NCI-H2029 (cell line): ENCODE measurements at regions not wholly inside any gene's neighbourhood (a gene's known extent, or its start where the extent isn't known, plus 50 kb on each side); places are given as distances from the start of the nearest gene placed in this dataset.
"Not testable (repeated sequence)": the region's sequence is repeated elsewhere in the genome, so short reads cannot be mapped to it uniquely, and the experiment has no call there.

Source experiments
- DNase-seq: peaks from one replicate; lab custom pipeline; 2025; lab: John Stamatoyannopoulos, UW

DNA sequence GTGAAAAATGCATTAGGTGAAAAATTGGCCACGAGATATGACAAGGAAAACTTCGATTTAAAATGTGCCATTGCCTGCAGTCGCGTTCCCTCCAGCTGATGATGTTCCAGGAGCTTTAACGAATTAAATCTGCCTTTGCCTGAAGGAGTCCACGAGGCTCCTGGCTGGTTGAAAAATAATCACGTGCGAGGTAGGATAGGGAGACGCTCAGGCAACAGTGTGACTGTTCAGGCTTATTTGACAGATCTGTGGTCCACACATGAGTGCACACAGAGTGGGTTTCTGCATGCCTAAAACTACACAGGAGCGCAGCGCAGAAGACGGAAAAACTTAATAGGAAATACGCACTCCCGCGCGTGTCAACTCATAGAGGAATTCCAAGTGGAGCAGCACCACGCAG, 204.0 kb upstream of the PITRM1 start:
- DNase-seq = no peak

DNA sequence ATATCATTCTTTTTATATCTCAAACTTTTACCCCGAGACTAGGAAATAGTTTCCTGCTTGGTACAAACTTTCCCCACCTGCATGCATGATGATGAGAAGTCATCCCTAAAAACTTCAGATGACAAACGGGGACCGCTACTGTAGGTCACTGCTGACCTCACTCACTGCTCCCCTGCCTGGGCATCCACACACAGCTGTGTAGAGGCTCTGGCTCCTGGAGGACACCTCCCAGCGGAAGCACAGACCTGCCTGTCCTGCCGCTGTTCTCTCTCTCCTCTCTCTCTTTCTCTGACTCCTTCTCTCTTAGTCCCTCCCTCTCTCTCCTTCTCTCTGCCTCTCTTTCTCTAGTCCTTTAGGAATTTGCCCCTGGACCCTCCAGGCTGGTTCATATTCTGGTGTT, 202.9 kb upstream of the PITRM1 start:
- DNase-seq = no peak

DNA sequence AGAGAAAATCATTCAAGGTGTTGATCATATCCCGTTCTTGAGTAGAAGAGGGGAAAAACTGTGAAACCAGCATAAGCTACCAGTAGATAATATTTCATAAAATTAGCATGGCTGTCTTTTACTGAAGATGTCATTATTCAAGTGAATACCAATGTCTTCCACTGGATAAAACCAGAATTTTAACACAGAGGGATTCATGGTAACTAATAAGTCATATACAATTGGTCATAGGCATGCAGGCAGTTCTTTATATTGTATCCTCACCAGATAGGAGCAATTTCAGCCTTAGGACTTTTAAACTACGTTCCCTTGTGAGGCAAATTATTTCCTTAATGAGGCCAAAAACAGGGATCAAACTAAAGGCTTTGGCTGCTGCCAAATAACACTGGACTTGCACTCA, 202.3 kb upstream of the PITRM1 start:
- DNase-seq = no peak

DNA sequence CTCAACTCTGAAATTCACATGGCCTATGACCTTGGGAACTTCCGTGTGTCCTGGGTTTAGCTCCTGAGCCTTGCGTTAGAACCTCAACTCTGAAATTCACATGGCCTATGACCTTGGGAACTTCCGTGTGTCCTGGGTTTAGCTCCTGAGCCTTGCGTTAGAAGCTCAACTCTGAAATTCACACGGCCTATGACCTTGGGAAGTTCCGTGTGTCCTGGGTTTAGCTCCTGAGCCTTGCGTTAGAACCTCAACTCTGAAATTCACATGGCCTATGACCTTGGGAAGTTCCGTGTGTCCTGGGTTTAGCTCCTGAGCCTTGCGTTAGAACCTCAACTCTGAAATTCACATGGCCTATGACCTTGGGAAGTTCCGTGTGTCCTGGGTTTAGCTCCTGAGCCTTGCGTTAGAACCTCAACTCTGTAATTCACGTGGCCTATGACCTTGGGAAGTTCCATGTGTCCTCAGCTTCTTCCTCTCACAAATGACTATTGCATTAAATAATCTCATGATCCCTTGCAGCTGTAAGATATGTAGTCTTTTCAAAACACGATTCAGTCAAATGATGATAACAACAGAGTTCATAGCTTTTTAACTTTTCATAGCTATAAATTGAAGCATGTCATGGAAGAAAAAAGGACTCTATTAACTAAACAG, 200.9 kb upstream of the PITRM1 start:
- not testable (repeated sequence) for DNase-seq

DNA sequence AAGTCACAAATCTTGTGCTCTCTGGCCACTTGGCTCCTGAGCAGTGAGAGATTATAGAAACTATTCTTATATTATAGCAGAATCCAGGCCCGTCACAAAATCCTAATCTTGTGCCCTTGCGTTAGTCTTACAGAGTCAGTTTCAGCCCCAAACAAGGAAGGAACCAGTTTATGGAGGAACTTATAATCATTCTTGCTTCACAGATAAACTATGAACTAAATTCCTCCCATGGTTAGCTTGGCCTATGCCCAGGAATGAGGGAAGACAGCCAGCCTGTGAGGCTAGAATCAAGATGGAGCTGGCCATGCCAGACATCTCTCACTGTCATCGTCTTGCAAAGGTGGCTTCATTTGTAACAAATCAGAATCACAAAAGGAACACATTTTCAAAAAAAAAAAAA, 199.7 kb upstream of the PITRM1 start:
- DNase-seq = no peak

GRCh38 chr10:3371624-3372023, 199.0 kb upstream of the PITRM1 start:
- not testable (repeated sequence) for DNase-seq

GRCh38 chr10:3366735-3367405, 194.3 kb upstream of the PITRM1 start:
- DNase-seq = no peak

DNA sequence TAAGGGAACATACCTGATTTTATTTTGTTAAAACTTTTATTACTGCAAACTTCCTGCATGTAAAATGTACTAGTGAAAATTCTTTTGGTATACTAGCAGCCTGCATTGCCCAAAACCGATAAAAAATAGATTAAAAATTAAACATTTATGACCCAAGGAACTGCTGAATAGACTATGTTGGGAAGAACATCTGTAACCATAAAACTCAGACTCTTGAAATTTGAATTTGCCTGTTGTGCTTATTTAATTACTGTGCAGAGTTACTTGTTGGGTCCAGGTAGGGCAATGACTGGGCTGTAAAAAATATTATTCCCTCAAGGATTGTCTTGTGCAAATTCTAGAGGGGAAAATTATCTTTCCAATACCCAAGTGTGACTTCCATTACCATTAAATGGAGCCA, 193.5 kb upstream of the PITRM1 start:
- DNase-seq = no peak

DNA sequence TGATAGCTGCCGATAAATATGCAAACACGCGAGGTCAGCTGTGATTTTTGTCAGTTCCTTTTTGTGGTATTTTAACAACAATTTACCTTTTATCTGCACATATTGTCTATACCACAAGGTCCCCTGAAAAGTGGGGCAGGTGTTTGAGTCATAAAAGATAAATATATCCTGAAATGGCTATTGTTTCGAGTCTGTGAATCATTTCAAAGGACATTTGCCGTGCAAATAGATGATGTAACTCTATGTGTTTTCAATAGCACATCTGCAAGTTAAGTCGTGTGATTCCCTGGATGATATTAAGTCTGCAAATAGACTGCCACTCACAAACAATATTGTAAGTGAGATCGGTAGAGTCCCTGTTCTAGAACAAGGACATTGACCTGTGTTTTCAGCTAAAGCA, 193.0 kb upstream of the PITRM1 start:
- DNase-seq = peak; percentile 80

- DNase-seq = peak; percentile 5
Measured at GRCh38 chr10:3364768-3365480, 192.3 kb upstream of the PITRM1 start.

DNA sequence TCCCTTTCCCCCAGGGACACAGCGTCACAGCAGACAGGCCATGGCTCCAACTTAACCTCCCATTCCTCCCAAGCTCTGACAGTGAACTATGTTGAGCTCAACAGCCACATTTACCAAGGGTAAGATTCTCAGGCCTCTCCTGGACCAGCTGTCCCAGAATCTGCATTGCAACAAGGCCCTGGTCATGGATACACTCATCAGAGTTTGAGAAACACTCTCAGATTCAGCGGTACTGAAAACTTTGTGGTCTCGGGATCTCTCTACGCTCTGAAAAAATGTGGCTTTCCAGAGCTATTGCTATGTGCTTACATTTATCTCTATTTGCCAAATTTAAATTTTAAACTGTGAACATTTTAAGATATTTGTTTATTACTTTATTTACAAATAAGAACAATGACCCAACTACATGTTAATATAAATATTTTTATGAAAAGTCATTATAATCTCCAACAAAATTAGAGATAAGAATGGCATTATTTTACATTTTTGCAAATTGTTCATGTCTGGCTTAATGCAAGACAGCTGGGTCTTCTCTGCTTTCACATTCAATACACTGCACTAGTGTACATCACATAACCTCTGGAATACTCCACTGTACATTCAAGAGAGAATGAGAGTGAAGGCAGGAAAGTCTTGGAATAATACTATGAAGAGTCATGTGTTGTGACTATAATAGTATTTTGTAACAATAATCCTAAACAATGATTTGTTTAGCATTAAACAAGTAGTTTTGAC, 190.9 kb upstream of the PITRM1 start:
- DNase-seq = no peak

DNA sequence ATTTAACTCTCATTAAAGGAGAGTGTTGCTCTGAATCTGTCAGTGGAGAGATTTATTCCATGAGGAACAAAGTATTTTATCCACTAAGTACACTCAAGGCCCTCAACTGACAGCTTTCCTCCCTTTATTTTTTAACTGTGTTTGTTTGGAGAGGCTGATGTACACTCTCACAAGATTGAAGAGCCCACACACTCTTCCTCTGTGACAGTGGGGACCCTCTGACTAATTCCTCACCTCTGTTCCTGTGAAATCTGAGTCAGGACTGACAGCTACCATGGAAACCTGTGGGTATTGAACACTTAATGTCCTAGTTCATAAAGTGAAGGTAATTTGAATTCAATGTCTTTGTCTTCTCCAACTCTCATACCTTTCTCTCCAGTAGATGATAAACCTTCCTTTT, 189.8 kb upstream of the PITRM1 start:
- no peak for DNase-seq

- DNase-seq = no peak
Measured at GRCh38 chr10:3361640-3362039, 189.1 kb upstream of the PITRM1 start.

DNA sequence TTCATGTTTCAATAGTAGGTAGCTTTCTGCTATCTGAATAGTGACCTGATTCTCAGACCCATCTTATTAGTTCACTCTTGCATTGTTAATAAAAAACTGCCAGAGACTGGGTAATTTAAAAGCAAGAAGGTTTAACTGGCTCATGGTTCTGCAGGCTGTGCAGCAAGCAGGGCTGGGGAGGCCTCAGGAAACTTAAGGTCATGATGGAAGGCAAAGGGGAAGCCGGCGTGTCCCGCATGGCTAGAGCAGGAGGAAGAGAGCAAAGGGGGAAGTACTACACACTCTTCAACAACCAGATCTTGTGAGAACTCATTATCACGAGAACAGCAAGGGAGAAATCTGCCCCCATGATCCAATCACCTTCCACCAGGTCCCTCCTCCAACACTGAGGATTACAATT, 185.2 kb upstream of the PITRM1 start:
- DNase-seq = no peak

GRCh38 chr10:3355536-3355935, 183.0 kb upstream of the PITRM1 start:
- DNase-seq = no peak

DNA sequence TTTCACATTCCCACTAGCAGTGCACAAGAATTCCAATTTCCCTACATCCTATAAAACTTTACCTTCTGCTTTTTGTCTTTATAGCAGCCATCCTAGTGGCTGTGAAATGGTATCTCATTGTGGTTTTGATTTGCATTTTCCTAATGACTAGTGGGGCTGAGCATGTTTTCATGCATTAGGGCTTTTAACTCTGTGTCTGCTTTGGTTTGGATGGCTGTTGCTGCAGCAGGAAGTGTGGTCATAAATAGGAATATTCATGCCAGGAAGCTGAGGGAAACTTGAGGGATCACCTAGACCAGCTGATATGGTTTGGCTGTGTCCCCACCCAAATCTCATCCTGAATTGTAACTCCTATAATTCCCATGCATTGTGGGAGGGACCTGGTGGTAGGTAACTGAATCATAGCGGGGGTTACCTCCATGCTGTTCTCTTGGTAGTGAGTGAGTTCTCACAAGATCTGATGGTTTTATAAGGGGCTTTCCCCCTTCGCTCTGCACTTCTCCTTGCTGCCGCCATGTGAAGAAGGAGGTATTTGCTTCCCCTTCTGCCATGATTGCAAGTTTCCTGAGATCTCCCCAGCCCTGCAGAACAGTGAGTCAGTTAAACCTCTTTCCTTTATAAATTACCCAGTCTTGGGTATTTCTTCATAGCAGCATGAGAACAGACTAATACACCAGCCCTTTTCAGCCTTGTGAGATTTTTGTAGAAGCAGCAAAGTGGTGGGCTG, 181.8 kb upstream of the PITRM1 start:
- no peak for DNase-seq

DNA sequence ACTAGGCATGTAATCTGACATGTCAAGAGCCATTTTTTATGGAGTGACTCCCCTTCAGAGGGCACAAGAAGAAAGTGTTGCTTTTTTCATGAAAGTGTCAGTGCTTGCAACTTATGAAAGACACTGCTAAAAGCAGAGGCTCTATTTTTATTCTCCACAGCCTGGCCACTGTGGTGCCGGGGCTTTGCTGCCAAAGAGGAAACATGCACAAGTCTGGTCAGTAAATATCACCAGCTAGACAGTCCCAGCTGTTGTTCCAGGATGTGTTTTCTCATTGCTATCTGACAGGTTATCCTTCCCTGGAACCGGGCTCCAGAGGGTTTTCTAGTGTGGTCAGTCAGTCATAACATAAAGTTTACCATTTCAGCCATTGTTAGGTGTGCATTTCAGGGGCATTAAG, 180.7 kb upstream of the PITRM1 start:
- no peak for DNase-seq

GRCh38 chr10:3350617-3351258, 178.2 kb upstream of the PITRM1 start:
- no peak for DNase-seq

DNA sequence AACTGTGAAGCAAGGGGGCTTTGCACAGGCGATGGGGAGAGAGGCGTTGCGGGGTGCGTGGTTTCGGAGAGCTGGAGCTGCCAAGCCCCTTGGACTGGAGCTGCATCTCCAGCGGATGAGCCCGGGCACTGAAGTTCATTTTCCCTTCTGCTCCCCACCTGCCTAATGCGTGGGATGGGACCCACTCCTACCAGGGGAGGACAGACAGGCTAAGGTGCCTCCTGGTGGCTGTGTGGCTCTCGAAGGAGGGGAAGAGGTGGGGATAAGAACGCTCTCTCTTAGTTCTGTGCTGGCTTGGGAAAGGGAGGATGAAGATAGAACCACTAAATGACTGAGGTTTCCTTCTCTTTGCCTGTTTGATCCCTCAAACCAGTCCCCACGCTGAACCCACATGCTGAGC, 177.6 kb upstream of the PITRM1 start:
- no peak for DNase-seq

- DNase-seq = no peak
Measured at GRCh38 chr10:3348564-3348963, 176.0 kb upstream of the PITRM1 start.

GRCh38 chr10:3347413-3348182, 175.0 kb upstream of the PITRM1 start:
- peak; percentile 33 for DNase-seq
